ENCODE measurements at regions not wholly inside any gene's neighbourhood (a gene's known extent, or its start where the extent isn't known, plus 50 kb on each side); places are given as distances from the start of the nearest gene placed in this dataset.

GRCh38 chr3:87354398-87354797 lies 78.0 kb upstream of the POU1F1 start:
- Mint-ChIP-seq H3K27me3 (no peaks in the 10 kb centered on the region), H3K4me1 (no peaks in the 10 kb centered on the region), H3K9me3 (no peaks in the 10 kb centered on the region), H3K27ac (no peak overlapping the region), H3K4me3 (no peak overlapping the region), H3K36me3 (ENCODE audit: low read depth) (no peaks in the 10 kb centered on the region)
- POLR2A ChIA-PET, result no interaction called here
- no peak for DNase-seq
- CTCF ChIA-PET, result no interaction called here

GRCh38 chr3:87351937-87352336 lies 75.6 kb upstream of the POU1F1 start:
- Mint-ChIP-seq H3K36me3 (ENCODE audit: low read depth) (no peaks in the 10 kb centered on the region), H3K9me3 (no peaks in the 10 kb centered on the region), H3K27ac (no peak overlapping the region), H3K4me3 (no peak overlapping the region), H3K27me3 (peaks cover 2% of the 10 kb centered on the region), H3K4me1 (no peaks in the 10 kb centered on the region)
- CTCF ChIA-PET, result interaction anchor here (1.4 to 2.0 kb wide), 5 partner anchors 10 to 654 kb away, joined by 4 to 20 read pairs (median 11); no protein-coding TSS in a partner anchor
- DNase-seq, result no peak
- POLR2A ChIA-PET, result no interaction called here

- H3K4me3 Mint-ChIP-seq, result no peak overlapping the region
- H3K27me3 Mint-ChIP-seq, result peaks cover 2% of the 10 kb centered on the region
- DNase-seq, result no peak
- no peaks in the 10 kb centered on the region for H3K36me3 Mint-ChIP-seq (ENCODE audit: low read depth)
- no peaks in the 10 kb centered on the region for H3K4me1 Mint-ChIP-seq
- CTCF ChIA-PET, result interaction anchor here (0.6 to 2.0 kb wide), 19 partner anchors 11 to 811 kb away, joined by 3 to 20 read pairs (median 3); no protein-coding TSS in a partner anchor
- H3K27ac Mint-ChIP-seq, result no peak overlapping the region
- POLR2A ChIA-PET, result no interaction called here
- H3K9me3 Mint-ChIP-seq, result no peaks in the 10 kb centered on the region
These were observed 74.2 kb upstream of the POU1F1 start for GRCh38 chr3:87350367-87351199.

- H3K4me3 Mint-ChIP-seq, result no peak overlapping the region
- CTCF ChIA-PET, result interaction anchor here (1.2 to 2.0 kb wide), 5 partner anchors 12 to 799 kb away, joined by 3 to 15 read pairs (median 6); no protein-coding TSS in a partner anchor
- H3K27ac Mint-ChIP-seq, result no peak overlapping the region
- H3K9me3 Mint-ChIP-seq, result no peaks in the 10 kb centered on the region
- peaks cover 4% of the 10 kb centered on the region for H3K27me3 Mint-ChIP-seq
- POLR2A ChIA-PET, result no interaction called here
- no peak for DNase-seq
- H3K36me3 Mint-ChIP-seq (ENCODE audit: low read depth), result no peaks in the 10 kb centered on the region
- H3K4me1 Mint-ChIP-seq, result no peaks in the 10 kb centered on the region
These were observed 73.4 kb upstream of the POU1F1 start for GRCh38 chr3:87349833-87350232.

- H3K27ac Mint-ChIP-seq, result no peak overlapping the region
- no peak overlapping the region for H3K4me3 Mint-ChIP-seq
- H3K9me3 Mint-ChIP-seq, result no peaks in the 10 kb centered on the region
- no peaks in the 10 kb centered on the region for H3K27me3 Mint-ChIP-seq
- H3K36me3 Mint-ChIP-seq (ENCODE audit: low read depth), result no peaks in the 10 kb centered on the region
- no peak for DNase-seq
- peaks cover 20% of the 10 kb centered on the region for H3K4me1 Mint-ChIP-seq
- CTCF ChIA-PET, result no interaction called here
- POLR2A ChIA-PET, result no interaction called here
These were observed 60.4 kb upstream of the POU1F1 start for GRCh38 chr3:87336761-87337160.

GRCh38 chr3:87335931-87336330 lies 59.5 kb upstream of the POU1F1 start:
- DNase-seq, result no peak
- ChIA-PET POLR2A (no interaction called here), CTCF (no interaction called here)
- H3K27me3 Mint-ChIP-seq, result no peaks in the 10 kb centered on the region
- no peak overlapping the region for H3K27ac Mint-ChIP-seq
- H3K4me1 Mint-ChIP-seq, result peaks cover 20% of the 10 kb centered on the region
- H3K9me3 Mint-ChIP-seq, result no peaks in the 10 kb centered on the region
- H3K36me3 Mint-ChIP-seq (ENCODE audit: low read depth), result no peaks in the 10 kb centered on the region
- no peak overlapping the region for H3K4me3 Mint-ChIP-seq

- H3K27me3 Mint-ChIP-seq, result no peaks in the 10 kb centered on the region
- peak overlapping the region; percentile 49 for H3K27ac Mint-ChIP-seq
- DNase-seq, result peak; percentile 23
- POLR2A ChIA-PET, result no interaction called here
- H3K36me3 Mint-ChIP-seq (ENCODE audit: low read depth), result no peaks in the 10 kb centered on the region
- H3K4me3 Mint-ChIP-seq, result no peak overlapping the region
- peaks cover 20% of the 10 kb centered on the region for H3K4me1 Mint-ChIP-seq
- H3K9me3 Mint-ChIP-seq, result no peaks in the 10 kb centered on the region
- CTCF ChIA-PET, result interaction anchor here (0.6 kb wide), 1 partner anchor 439 kb away, joined by 3 read pairs; no protein-coding TSS in a partner anchor
These were observed 57.1 kb upstream of the POU1F1 start for GRCh38 chr3:87333393-87333892.

- no peaks in the 10 kb centered on the region for H3K36me3 Mint-ChIP-seq (ENCODE audit: low read depth)
- no peaks in the 10 kb centered on the region for H3K27me3 Mint-ChIP-seq
- no peaks in the 10 kb centered on the region for H3K9me3 Mint-ChIP-seq
- ChIA-PET CTCF (no interaction called here), POLR2A (no interaction called here)
- H3K4me3 Mint-ChIP-seq, result no peak overlapping the region
- no peak for DNase-seq
- peak overlapping the region; percentile 18 for H3K27ac Mint-ChIP-seq
- H3K4me1 Mint-ChIP-seq, result peaks cover 20% of the 10 kb centered on the region
These were observed 56.4 kb upstream of the POU1F1 start for GRCh38 chr3:87332789-87333188.

GRCh38 chr3:87329065-87329464 lies 52.7 kb upstream of the POU1F1 start:
- Mint-ChIP-seq H3K4me1 (peaks cover 18% of the 10 kb centered on the region), H3K9me3 (no peaks in the 10 kb centered on the region), H3K36me3 (ENCODE audit: low read depth) (no peaks in the 10 kb centered on the region), H3K4me3 (no peak overlapping the region), H3K27me3 (peaks cover 1% of the 10 kb centered on the region), H3K27ac (no peak overlapping the region)
- POLR2A ChIA-PET, result no interaction called here
- CTCF ChIA-PET, result no interaction called here
- no peak for DNase-seq

Data from activated CD4-positive, alpha-beta memory T cell treated with anti-CD3 and anti-CD28 coated beads, Interleukin-2, amount 10 ng/mL, durations not matched to agents 7 days and 5 days (primary cell).